GM13976 (cell line): ENCODE measurements at regions not wholly inside any gene's neighbourhood (a gene's known extent, or its start where the extent isn't known, plus 50 kb on each side); places are given as distances from the start of the nearest gene placed in this dataset.

ENCODE experiments used
- DNase-seq: peaks from one replicate; pipeline ENCODE4 v3.0.0; 2012; ENCODE audit warnings: low spot score
- in situ Hi-C: fragments of 300-500 bp; cut with MboI; formaldehyde crosslinking; loops from one replicate; pipeline ENCODE4 v1.12.0; 2022; ENCODE audit warnings: low sequenced_read_pairs, mixed read lengths, inconsistent platforms; ENCODE audit not compliant: unreplicated experiment
- TF ChIP-seq, protein P1 (sequence below): IDR thresholded peaks from 2 replicates; pipeline ENCODE4 v1.5.1; 2012; ENCODE audit warnings: borderline replicate concordance, mild to moderate bottlenecking; ENCODE audit not compliant: insufficient read depth; ENCODE audit errors: extremely low read depth, missing control alignments, control extremely low read depth

DNA sequence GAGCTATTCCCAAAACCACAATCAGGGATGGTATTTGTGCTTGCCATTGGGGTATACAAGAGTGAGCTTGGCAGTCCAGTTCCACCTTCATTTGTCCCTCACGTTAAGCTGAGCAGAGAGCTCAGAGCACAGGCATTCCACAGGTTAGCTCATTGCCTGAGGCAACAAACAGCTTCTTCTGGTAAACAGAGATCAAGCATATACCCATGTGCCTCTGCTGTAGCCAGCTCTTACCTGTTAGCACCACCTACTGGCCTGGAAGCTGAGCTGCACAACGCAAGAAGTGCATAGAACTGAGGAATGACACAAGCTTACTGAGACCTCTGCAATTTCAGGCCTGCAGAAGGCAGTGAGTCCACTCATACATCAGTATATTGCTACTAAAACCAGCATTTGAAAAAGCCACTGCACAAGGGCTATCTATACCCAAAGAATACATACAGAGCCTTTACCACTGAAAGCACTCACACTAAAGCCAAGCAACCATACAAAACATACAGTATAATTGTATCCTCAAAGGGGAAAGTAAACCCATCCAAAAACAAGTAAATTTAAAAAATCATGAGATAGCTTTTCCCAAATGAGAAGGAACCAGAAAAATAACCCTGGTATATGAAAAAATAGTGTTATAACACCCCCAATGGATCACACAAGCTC is 258.3 kb upstream of the GABRA2 start:
- in situ Hi-C loops, result no loop called here
- peak; percentile 11 for DNase-seq
- TF ChIP-seq, protein P1, sequence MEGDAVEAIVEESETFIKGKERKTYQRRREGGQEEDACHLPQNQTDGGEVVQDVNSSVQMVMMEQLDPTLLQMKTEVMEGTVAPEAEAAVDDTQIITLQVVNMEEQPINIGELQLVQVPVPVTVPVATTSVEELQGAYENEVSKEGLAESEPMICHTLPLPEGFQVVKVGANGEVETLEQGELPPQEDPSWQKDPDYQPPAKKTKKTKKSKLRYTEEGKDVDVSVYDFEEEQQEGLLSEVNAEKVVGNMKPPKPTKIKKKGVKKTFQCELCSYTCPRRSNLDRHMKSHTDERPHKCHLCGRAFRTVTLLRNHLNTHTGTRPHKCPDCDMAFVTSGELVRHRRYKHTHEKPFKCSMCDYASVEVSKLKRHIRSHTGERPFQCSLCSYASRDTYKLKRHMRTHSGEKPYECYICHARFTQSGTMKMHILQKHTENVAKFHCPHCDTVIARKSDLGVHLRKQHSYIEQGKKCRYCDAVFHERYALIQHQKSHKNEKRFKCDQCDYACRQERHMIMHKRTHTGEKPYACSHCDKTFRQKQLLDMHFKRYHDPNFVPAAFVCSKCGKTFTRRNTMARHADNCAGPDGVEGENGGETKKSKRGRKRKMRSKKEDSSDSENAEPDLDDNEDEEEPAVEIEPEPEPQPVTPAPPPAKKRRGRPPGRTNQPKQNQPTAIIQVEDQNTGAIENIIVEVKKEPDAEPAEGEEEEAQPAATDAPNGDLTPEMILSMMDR, result peak; percentile 37

DNA sequence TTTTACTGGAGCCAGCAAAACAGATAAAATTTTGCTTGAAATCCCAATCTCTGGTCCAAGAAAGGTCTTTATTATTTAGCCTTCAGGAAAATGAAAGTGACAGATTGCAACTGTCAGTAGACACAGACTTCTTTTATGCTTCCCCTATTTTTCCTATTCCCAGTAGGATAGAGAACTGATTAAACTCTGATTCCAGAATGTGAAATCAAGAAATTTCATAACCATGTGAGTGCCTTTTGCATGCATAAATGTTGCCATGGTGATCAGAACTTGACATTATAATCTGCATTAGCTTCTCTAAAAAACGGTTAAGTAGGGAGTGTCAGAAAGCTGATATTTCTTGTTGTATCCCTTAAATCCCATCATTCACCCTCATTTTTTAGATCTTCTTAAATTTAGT is 255.2 kb upstream of the GABRA2 start:
- no peak for DNase-seq
- TF ChIP-seq, protein P1, result no peak
- in situ Hi-C loops, result no loop called here
